SIG-M5 treated with dmso at 0.1 percent for 504 hours (cell line): ENCODE measurements at regions not wholly inside any gene's neighbourhood (a gene's known extent, or its start where the extent isn't known, plus 50 kb on each side); places are given as distances from the start of the nearest gene placed in this dataset.

Experiments used
- DNase-seq: peaks from one replicate; lab custom pipeline; 2025; ENCODE audit not compliant: unreplicated experiment; lab: John Stamatoyannopoulos, UW

- no peak for DNase-seq
These were observed 172.2 kb downstream of the CDC5L start for GRCh38 chr6:44559486-44560270.

GRCh38 chr6:44560458-44561059 lies 173.1 kb downstream of the CDC5L start:
- no peak for DNase-seq

- DNase-seq = no peak
These were observed 173.6 kb downstream of the CDC5L start for GRCh38 chr6:44561060-44561623.

GRCh38 chr6:44561832-44562665 lies 174.5 kb downstream of the CDC5L start:
- no peak for DNase-seq

- DNase-seq = no peak
These were observed 175.9 kb downstream of the CDC5L start for GRCh38 chr6:44563397-44563796.

GRCh38 chr6:44564906-44565524 lies 177.5 kb downstream of the CDC5L start:
- DNase-seq = no peak

- no peak for DNase-seq
These were observed 179.9 kb downstream of the CDC5L start for GRCh38 chr6:44567406-44567805.

- DNase-seq = no peak
These were observed 181.6 kb downstream of the CDC5L start for GRCh38 chr6:44569131-44569530.

- DNase-seq = peak; percentile 82
These were observed 182.5 kb downstream of the CDC5L start for GRCh38 chr6:44569931-44570385.

- DNase-seq = no peak
These were observed 184.0 kb downstream of the CDC5L start for GRCh38 chr6:44571510-44571909.

- no peak for DNase-seq
These were observed 184.8 kb downstream of the CDC5L start for GRCh38 chr6:44572346-44572745.

- no peak for DNase-seq
These were observed 188.1 kb downstream of the CDC5L start for GRCh38 chr6:44575644-44576043.

- DNase-seq = no peak
These were observed 188.7 kb downstream of the CDC5L start for GRCh38 chr6:44576132-44576631.

- DNase-seq = no peak
These were observed 193.4 kb downstream of the CDC5L start for GRCh38 chr6:44580901-44581300.

- DNase-seq = no peak
These were observed 195.4 kb downstream of the CDC5L start for GRCh38 chr6:44582930-44583329.

GRCh38 chr6:44590471-44590870 lies 203.0 kb downstream of the CDC5L start:
- no peak for DNase-seq

- DNase-seq = peak; percentile 62
These were observed 206.0 kb downstream of the CDC5L start for GRCh38 chr6:44593539-44593944.

- no peak for DNase-seq
These were observed 207.0 kb downstream of the CDC5L start for GRCh38 chr6:44594481-44594880.

GRCh38 chr6:44598679-44599078 lies 211.2 kb downstream of the CDC5L start:
- DNase-seq = peak; percentile 6

- DNase-seq = no peak
These were observed 212.2 kb downstream of the CDC5L start for GRCh38 chr6:44599672-44600071.
